ENCODE measurements at regions not wholly inside any gene's neighbourhood (a gene's known extent, or its start where the extent isn't known, plus 50 kb on each side); places are given as distances from the start of the nearest gene placed in this dataset.

- no peak for TF ChIP-seq CTCF (IDR thresholded peaks at IDR 0.05 in 8 of 11, conservative IDR thresholded peaks at IDR 0.05 in 3 of 11)
- no peak for TF ChIP-seq POLR2AphosphoS5 (IDR thresholded peaks at IDR 0.05)
- TF ChIP-seq POLR2A (IDR thresholded peaks at IDR 0.05), result no peak
These were observed 52.2 kb upstream of the CCDC167 start for GRCh38 chr6:37551867-37552266.
